Myocyte (in vitro differentiated cells): ENCODE measurements at regions not wholly inside any gene's neighbourhood (a gene's known extent, or its start where the extent isn't known, plus 50 kb on each side); places are given as distances from the start of the nearest gene placed in this dataset.

Experiments used
- DNase-seq: peaks from one replicate; pipeline ENCODE4 v3.0.0-alpha.2; 2012; ENCODE audit warnings: low read depth

DNA sequence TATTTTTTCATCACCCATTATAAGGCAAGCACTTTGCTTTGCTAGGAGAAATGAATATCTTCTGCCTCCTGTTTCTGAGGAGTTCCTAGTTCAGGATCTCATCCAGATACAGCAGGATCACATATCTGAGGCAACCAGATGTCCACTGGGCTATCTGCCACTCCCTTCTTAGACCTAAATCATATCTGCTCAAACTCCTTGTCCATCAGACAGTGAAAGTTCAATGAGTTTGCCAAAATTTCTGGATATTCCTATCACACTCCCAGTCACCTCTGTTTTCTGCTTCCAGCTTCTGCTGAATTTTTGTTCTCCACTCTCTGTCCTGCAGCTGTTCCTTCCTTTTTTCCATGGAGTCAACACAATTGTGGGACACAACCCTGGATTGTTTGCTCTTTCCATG lies 54.2 kb upstream of the BASP1 start:
- peak; percentile 18 for DNase-seq

DNA sequence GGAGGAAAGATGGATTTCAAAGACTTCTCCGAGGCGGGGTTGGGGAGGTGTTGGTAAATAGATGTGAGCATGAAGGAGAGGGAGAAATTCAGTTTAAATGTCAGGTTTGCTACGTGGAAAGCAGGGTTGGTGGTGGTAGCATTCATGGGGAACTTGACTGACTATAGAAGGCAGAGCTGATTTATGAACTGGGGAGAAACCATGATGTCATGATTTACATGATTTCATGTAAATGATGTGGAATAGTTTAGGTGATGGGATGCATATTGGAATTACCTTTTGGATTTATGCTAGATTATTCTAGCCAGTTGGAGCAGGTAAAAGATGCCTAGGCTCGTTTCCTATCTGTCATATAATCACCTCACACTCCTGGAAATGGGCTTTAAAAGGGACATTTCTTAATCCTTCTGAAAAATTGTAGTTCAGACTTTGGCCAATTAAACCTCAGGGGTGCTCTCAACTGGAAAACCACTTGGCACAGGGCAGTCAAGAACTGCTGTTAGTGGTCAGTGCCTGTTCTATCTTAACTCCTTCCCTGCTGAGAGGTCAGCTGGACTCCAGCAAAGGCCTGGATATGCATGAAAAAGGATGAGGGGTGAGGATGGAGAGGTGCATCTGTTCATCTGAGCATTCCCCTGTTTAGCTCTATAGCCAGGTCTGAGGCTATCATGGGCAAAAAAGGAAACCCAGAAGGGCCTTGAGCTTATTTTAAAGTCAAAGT lies 50.1 kb upstream of the BASP1 start:
- DNase-seq, result peak; percentile 46
